Left lung (tissue), 4 donors: ENCODE measurements at regions not wholly inside any gene's neighbourhood (a gene's known extent, or its start where the extent isn't known, plus 50 kb on each side); places are given as distances from the start of the nearest gene placed in this dataset.

Experiments
- ATAC-seq: fragments of 200-7000 bp; cut with Tn5 transposase; one replicate; pipeline ENCODE4 v1.9.1; 2020; ENCODE audit warnings: moderate library complexity
- DNase-seq, 4 donors: peaks; one replicate each; pipeline ENCODE4 v3.0.0-alpha.2; 2013 to 2020
- H3K27ac ChIP-seq, 2 donors: fragments of 200-600 bp; sonication (generic) in 1 of 2; one replicate each; pipeline versions ENCODE4 v1.5.0 to v1.8.0; 2020 to 2021
- H3K27me3 ChIP-seq, 2 donors: fragments of 200-600 bp; sonication (generic) in 1 of 2; one replicate each; pipeline versions ENCODE4 v1.5.0 to v1.8.0; 2020 to 2021
- H3K36me3 ChIP-seq, 2 donors: fragments of 200-600 bp; sonication (generic) in 1 of 2; one replicate each; pipeline versions ENCODE4 v1.5.0 to v1.8.0; 2020 to 2021
- H3K4me1 ChIP-seq, 2 donors: fragments of 200-600 bp; one replicate each; pipeline ENCODE4 v1.8.0; 2021
- H3K4me3 ChIP-seq, 2 donors: fragments of 200-600 bp; sonication (generic) in 1 of 2; one replicate each; pipeline versions ENCODE4 v1.5.0 to v1.8.0; 2020 to 2021; ENCODE audit warnings: mild to moderate bottlenecking in 1 of 2
- H3K9me3 ChIP-seq, 2 donors: fragments of 200-600 bp; sonication (generic) in 1 of 2; one replicate each; pipeline versions ENCODE4 v1.5.0 to v1.8.0; 2020 to 2021
- intact Hi-C, 2 donors: fragments of 100-400 bp; cut with DNase I; formaldehyde crosslinking; loops; one replicate each; pipeline versions ENCODE4 v1.11.2 to v1.14.2; 2022
- TF ChIP-seq, protein P1 (sequence below), 2 donors: fragments of 200-600 bp; sonication (generic) in 1 of 2; IDR thresholded peaks; one replicate each; pipeline versions ENCODE4 v1.5.0 to v1.8.0; 2021; ENCODE audit warnings: antibody characterized with exemption in 2 of 2
- donor health status: DM: no; HTN: yes; CAD: no.
- donor health status: DM: no; HTN: no; CAD: no.

DNA sequence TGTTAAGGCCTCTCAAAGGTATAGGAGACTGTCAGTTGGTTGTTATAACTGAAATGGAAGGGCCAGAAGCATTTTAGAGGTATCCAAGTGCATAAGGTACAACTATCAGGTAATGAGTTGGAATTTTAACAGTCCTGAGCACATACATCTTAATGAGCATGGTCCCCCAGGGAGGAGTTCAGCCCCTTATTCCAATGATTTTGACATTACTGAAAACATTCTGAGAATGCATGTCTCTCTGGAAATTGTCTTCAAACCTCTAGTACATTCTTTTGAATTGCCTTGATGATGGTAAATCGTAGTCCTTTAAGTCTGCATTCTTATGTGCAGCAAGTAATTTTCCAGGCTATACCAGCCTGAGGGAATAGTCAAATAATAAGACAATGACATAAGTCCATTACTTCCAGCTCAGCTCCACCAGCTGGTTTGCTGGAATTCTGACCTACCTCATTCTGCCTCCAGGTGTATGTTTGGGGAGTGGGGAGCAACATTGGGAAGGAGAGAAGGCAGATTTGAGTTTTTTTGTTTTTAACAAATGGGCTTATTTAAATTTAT is 239.2 kb downstream of the MSRB3 start:
- ATAC-seq (no peak), DNase-seq (no peak)
- no peaks in the 10 kb centered on the region for H3K27me3 ChIP-seq

DNA sequence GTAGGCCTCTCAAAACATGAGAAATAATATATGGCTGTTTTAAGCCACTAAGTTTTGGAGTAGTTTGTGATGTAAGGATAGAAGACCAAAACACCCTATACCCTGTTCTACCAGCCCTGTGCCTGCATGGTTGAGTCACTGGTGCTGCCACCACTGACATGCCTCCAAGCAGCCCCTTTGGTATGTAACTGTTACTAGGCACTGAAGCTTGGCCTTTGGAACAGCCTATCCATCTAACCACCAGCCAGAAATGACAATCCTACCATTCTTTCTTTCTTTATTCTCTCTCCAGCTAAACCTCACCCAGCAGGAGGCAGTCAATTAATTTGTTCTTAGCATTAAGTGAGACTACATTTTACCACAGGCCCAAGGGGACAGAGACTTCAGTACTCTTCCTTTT is 240.3 kb downstream of the MSRB3 start:
- no peak overlapping the region for H3K27ac ChIP-seq
- no peak for DNase-seq
- H3K4me3 ChIP-seq, result no peak overlapping the region
- TF ChIP-seq, protein P1, sequence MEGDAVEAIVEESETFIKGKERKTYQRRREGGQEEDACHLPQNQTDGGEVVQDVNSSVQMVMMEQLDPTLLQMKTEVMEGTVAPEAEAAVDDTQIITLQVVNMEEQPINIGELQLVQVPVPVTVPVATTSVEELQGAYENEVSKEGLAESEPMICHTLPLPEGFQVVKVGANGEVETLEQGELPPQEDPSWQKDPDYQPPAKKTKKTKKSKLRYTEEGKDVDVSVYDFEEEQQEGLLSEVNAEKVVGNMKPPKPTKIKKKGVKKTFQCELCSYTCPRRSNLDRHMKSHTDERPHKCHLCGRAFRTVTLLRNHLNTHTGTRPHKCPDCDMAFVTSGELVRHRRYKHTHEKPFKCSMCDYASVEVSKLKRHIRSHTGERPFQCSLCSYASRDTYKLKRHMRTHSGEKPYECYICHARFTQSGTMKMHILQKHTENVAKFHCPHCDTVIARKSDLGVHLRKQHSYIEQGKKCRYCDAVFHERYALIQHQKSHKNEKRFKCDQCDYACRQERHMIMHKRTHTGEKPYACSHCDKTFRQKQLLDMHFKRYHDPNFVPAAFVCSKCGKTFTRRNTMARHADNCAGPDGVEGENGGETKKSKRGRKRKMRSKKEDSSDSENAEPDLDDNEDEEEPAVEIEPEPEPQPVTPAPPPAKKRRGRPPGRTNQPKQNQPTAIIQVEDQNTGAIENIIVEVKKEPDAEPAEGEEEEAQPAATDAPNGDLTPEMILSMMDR (IDR thresholded peaks at IDR 0.05), result no peak
- H3K4me1 ChIP-seq, result no peaks in the 10 kb centered on the region
- no peaks in the 10 kb centered on the region for H3K36me3 ChIP-seq
- no peaks in the 10 kb centered on the region for H3K9me3 ChIP-seq
- no peak for ATAC-seq
- no peaks in the 10 kb centered on the region for H3K27me3 ChIP-seq
- intact Hi-C loops, result no loop called here

More for the DNA sequence above, 239.2 kb downstream of the MSRB3 start:
- no peaks in the 10 kb centered on the region for H3K9me3 ChIP-seq
- H3K27ac ChIP-seq, result no peak overlapping the region
- no peaks in the 10 kb centered on the region for H3K4me1 ChIP-seq
- no peaks in the 10 kb centered on the region for H3K36me3 ChIP-seq
- intact Hi-C loops, result no loop called here
- no peak overlapping the region for H3K4me3 ChIP-seq
- TF ChIP-seq, protein P1 (IDR thresholded peaks at IDR 0.05), result no peak

DNA sequence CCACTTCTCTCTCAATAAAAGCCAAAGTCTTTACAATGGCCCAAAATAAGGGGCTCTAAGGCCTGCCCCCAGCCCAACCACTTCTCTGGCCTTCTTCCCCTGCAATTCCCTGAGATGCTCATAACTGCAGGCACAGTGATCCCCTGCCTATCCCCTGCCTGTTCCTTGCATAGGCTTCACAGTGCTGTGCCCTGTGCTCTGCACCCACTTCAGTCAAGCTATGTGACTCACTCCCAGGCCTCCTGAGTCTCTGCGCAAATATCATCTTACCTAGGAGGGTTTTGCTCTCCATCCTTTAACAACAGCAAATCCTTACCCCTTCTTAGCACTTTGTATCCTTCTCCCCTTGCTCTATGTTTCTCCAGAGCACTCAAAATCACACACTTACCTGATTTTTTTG is 242.2 kb downstream of the MSRB3 start:
- no peaks in the 10 kb centered on the region for H3K9me3 ChIP-seq
- no peaks in the 10 kb centered on the region for H3K27me3 ChIP-seq
- DNase-seq, result no peak
- H3K36me3 ChIP-seq, result no peaks in the 10 kb centered on the region
- TF ChIP-seq, protein P1 (IDR thresholded peaks at IDR 0.05), result no peak
- no peak overlapping the region for H3K4me3 ChIP-seq
- H3K27ac ChIP-seq, result no peak overlapping the region
- peak; percentile 77 for ATAC-seq
- intact Hi-C loops, result no loop called here
- no peaks in the 10 kb centered on the region for H3K4me1 ChIP-seq

DNA sequence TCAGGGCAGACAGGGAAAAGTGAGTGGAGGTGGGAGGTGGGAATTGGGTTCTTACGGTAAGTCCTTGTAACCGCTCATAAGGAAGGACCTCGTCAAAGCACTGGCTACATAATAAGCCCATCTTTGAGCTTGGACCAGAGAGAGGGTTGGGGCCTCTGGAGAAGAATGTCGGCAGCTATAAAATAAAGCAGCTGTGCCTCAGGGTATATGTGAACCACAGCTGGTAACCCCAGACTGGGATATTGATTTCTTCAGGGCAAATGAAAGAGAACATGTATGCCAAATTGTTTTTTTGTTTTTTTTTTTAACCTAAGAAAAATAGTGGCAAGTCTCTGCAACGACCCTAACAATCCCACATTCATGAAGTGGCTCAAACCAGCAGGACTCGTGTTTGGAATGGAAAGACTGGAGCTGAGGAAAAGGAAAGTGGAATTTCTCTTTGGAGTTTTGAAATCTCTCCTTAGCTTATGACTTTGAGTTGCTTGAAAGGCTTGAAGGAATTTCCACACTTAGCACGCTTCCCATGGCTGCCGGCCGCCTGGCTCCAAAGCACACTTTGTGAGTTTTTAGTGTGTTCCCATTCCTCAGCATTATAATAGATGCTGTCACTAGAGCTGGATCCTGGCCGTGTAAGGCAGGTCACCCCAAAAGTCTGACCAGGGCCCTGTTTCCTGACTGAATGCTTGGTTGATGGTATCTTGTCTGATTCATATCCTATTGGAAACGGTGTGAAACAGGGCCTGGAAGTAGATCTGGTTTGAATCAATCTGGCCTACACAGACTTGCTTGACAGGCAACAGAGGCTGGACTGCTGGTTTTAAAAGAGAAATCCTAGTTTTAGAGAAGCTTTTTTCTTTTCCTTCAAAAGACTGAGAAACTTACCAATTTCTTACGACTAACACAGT is 244.7 kb downstream of the MSRB3 start:
- intact Hi-C loops, result no loop called here
- no peak for ATAC-seq
- no peak for DNase-seq

DNA sequence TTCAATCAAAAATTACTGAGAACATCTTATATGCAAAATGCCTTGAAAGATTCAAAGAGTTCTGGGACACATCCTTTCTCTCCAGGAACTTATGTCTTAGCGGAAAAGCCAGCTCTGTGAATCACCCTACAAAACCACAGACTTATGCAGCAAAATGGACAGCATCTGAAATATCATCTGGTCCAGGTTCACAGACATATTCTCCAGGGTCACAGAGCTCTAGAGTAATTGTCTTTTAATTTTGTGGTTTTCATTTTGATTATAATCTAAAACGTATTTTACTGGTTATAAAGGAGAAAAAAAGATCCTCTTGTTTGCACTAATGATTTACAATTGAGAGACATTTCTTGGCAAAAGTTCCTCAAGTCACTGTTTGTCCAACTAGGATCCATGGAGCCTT is 246.2 kb downstream of the MSRB3 start:
- intact Hi-C loops, result no loop called here
- Histone ChIP-seq H3K4me3 (no peak overlapping the region), H3K4me1 (no peaks in the 10 kb centered on the region), H3K36me3 (no peaks in the 10 kb centered on the region), H3K27ac (no peak overlapping the region), H3K9me3 (no peaks in the 10 kb centered on the region), H3K27me3 (no peaks in the 10 kb centered on the region)
- DNase-seq (no peak), ATAC-seq (no peak)
- TF ChIP-seq, protein P1 (IDR thresholded peaks at IDR 0.05), result no peak

More for the DNA sequence above, 244.7 kb downstream of the MSRB3 start:
- Histone ChIP-seq H3K36me3 (no peaks in the 10 kb centered on the region), H3K4me1 (no peaks in the 10 kb centered on the region), H3K9me3 (no peaks in the 10 kb centered on the region), H3K4me3 (no peak overlapping the region), H3K27me3 (no peaks in the 10 kb centered on the region), H3K27ac (no peak overlapping the region)
- TF ChIP-seq, protein P1 (IDR thresholded peaks at IDR 0.05), result no peak
